Mesothelial cell of epicardium (in vitro differentiated cells): ENCODE measurements at regions not wholly inside any gene's neighbourhood (a gene's known extent, or its start where the extent isn't known, plus 50 kb on each side); places are given as distances from the start of the nearest gene placed in this dataset.

Source experiments
- DNase-seq, 2 experiments: peaks; one replicate each; pipeline ENCODE4 v3.0.0; 2021; ENCODE audit warnings: low spot score in 2 of 2; ENCODE audit not compliant: unreplicated experiment in 2 of 2
- H3K27ac Mint-ChIP-seq: 2 replicates; pipeline ENCODE4 v1.8.0; 2021; ENCODE audit warnings: mixed read lengths
- H3K27me3 Mint-ChIP-seq: 2 replicates; pipeline ENCODE4 v1.8.0; 2021; ENCODE audit warnings: low read depth, mixed read lengths
- H3K36me3 Mint-ChIP-seq: 2 replicates; pipeline ENCODE4 v1.8.0; 2021; ENCODE audit warnings: mixed read lengths
- H3K4me1 Mint-ChIP-seq: 2 replicates; pipeline ENCODE4 v1.8.0; 2021; ENCODE audit warnings: mixed read lengths
- H3K4me3 Mint-ChIP-seq: 2 replicates; pipeline ENCODE4 v1.8.0; 2021; ENCODE audit warnings: mild to moderate bottlenecking, moderate library complexity, mixed read lengths
- H3K9me3 Mint-ChIP-seq: 2 replicates; pipeline ENCODE4 v1.8.0; 2021; ENCODE audit warnings: mixed read lengths
- TF ChIP-seq, protein P1 (sequence below): fragments of 200-600 bp; sonication (generic); IDR thresholded peaks from one replicate; pipeline ENCODE4 v1.5.0; 2021; ENCODE audit warnings: antibody characterized with exemption; ENCODE audit not compliant: unreplicated experiment

DNA sequence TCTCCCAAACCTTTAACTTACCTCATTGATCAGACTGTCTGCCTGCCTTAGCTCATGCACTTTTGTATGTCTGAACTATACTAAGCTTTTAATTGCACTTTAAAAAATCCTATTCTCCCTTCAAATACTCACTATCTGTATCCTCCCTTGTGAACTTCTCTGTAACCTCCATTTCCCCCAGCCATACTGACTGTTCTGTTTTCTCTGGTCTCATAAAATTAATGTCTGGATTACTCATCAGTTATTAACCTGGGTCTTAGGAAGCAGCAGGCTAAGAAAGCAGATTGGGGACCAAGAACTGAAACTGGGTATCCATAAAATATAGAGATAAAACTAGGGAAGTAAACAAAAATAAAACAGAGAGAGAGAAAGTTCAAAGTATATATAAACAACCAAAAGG lies 469.3 kb upstream of the MAN1A1 start:
- H3K9me3 Mint-ChIP-seq, result peaks cover 4% of the 10 kb centered on the region
- H3K4me3 Mint-ChIP-seq, result no peak overlapping the region
- no peak for DNase-seq
- peaks cover 17% of the 10 kb centered on the region for H3K4me1 Mint-ChIP-seq
- H3K27ac Mint-ChIP-seq, result peak overlapping the region; percentile 31
- no peaks in the 10 kb centered on the region for H3K27me3 Mint-ChIP-seq
- TF ChIP-seq, protein P1, sequence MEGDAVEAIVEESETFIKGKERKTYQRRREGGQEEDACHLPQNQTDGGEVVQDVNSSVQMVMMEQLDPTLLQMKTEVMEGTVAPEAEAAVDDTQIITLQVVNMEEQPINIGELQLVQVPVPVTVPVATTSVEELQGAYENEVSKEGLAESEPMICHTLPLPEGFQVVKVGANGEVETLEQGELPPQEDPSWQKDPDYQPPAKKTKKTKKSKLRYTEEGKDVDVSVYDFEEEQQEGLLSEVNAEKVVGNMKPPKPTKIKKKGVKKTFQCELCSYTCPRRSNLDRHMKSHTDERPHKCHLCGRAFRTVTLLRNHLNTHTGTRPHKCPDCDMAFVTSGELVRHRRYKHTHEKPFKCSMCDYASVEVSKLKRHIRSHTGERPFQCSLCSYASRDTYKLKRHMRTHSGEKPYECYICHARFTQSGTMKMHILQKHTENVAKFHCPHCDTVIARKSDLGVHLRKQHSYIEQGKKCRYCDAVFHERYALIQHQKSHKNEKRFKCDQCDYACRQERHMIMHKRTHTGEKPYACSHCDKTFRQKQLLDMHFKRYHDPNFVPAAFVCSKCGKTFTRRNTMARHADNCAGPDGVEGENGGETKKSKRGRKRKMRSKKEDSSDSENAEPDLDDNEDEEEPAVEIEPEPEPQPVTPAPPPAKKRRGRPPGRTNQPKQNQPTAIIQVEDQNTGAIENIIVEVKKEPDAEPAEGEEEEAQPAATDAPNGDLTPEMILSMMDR, result no peak
- no peaks in the 10 kb centered on the region for H3K36me3 Mint-ChIP-seq

DNA sequence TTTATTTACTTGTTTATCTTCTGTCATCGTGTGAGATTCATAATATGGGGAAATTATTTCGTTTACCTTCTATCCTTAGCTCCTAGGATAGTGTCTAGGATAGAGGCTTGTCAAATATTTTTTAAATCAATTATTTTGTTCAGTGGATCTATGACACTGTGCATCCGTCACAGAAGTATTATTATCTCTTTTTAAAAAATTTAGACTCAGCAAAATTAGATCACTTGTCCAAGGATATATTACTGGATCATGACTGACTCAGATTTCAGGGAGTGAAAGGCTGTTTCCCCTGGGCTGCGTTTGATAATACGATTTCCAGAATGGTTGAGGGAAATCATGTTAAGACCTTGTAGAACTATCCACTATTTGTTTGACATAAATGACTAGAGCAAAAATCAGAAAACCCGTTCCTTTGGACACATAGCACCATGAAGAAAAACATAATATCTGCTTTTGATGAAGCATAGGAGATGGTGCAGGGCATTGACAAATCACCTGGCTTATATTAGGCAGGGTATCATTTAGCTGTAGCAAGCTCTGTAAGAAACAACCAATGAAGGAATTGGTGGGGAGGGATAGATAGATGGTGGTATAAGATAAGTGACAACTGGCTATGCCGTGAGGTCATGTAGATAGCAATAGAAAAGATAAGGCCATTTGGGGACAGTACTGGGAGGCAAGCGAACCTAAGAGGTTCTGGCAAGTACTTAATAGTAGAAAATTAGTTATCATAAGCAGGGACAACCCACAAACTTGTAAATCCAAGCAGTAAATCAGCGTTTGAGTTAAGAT lies 465.2 kb upstream of the MAN1A1 start:
- Mint-ChIP-seq H3K9me3 (no peaks in the 10 kb centered on the region), H3K36me3 (no peaks in the 10 kb centered on the region), H3K27ac (no peak overlapping the region), H3K27me3 (no peaks in the 10 kb centered on the region), H3K4me3 (no peak overlapping the region), H3K4me1 (peaks cover 17% of the 10 kb centered on the region)
- TF ChIP-seq, protein P1, result no peak
- DNase-seq, result no peak

DNA sequence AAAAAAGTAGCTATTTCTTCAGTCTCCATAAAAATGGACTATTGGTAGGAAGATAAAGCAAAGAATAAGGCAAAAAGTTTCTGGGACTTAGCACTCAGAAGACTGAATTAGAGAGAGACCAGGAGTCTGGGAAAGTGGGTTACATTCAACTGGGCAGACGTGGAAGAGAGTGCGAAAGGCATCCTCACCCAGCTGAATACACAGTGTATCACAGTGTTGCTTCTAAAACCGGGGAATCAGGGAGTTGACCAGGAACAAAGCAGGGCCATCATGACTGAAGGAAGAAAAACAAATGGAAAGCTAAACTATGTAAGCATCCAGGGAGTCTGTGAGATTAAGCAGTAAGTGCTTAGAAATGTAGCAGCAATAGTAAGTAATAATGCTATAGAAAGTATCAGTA lies 452.9 kb upstream of the MAN1A1 start:
- no peak overlapping the region for H3K27ac Mint-ChIP-seq
- DNase-seq, result no peak
- no peaks in the 10 kb centered on the region for H3K27me3 Mint-ChIP-seq
- no peaks in the 10 kb centered on the region for H3K36me3 Mint-ChIP-seq
- no peaks in the 10 kb centered on the region for H3K9me3 Mint-ChIP-seq
- TF ChIP-seq, protein P1, result no peak
- no peaks in the 10 kb centered on the region for H3K4me1 Mint-ChIP-seq
- no peak overlapping the region for H3K4me3 Mint-ChIP-seq

DNA sequence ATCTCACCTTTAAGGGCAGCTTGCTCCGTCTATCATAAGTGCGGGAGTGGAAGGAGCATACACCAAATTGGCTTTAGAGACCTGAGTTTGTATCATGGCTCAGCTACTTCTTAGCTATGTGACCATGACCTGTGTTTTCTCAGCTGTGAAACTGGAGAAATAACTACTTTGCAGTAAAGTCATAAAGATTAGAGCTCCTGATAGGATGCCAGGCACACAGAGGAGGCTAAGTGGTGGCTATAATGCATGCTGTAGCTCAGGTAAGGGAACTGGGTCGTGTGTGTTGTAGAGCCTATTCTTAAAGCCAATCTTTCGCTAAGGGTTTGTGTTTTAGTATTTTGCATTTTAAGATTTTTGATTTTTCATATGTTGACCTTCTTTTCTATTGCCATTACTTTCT lies 451.5 kb upstream of the MAN1A1 start:
- H3K4me3 Mint-ChIP-seq, result no peak overlapping the region
- H3K9me3 Mint-ChIP-seq, result no peaks in the 10 kb centered on the region
- H3K4me1 Mint-ChIP-seq, result no peaks in the 10 kb centered on the region
- TF ChIP-seq, protein P1, result no peak
- H3K27me3 Mint-ChIP-seq, result no peaks in the 10 kb centered on the region
- no peaks in the 10 kb centered on the region for H3K36me3 Mint-ChIP-seq
- no peak overlapping the region for H3K27ac Mint-ChIP-seq
- DNase-seq, result no peak

DNA sequence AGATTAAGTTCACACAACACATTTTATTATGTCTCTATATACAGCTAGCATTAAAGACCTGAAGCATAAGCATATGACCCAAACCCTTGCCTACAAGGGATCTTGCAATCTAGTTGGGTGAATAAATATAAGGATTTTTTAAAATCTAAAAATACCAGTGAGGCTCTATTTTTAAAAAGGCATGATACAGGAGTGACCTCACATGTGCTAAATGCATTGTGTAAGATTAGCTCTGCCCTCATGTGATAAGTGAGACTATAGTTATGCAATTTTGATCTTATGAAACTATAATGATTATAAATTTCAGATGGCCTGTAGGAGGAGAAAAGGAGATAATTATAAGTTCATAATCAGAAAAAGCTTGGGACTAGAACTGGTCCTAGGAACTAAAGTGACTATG lies 451.0 kb upstream of the MAN1A1 start:
- no peak for DNase-seq
- H3K27ac Mint-ChIP-seq, result no peak overlapping the region

More for the DNA sequence above, 451.0 kb upstream of the MAN1A1 start:
- TF ChIP-seq, protein P1, result no peak
- H3K4me1 Mint-ChIP-seq, result no peaks in the 10 kb centered on the region
- H3K27me3 Mint-ChIP-seq, result no peaks in the 10 kb centered on the region
- no peaks in the 10 kb centered on the region for H3K36me3 Mint-ChIP-seq
- H3K4me3 Mint-ChIP-seq, result no peak overlapping the region
- no peaks in the 10 kb centered on the region for H3K9me3 Mint-ChIP-seq
